GM19043 (cell line): ENCODE measurements at regions not wholly inside any gene's neighbourhood (a gene's known extent, or its start where the extent isn't known, plus 50 kb on each side); places are given as distances from the start of the nearest gene placed in this dataset.
"Not testable (repeated sequence)": the region's sequence is repeated elsewhere in the genome, so short reads cannot be mapped to it uniquely, and the experiment has no call there.

Experiments used
- ATAC-seq: cut with Tn5 transposase; IDR thresholded peaks from one replicate; pipeline ENCODE4 v1.9.1; 2021; ENCODE audit warnings: low read depth; ENCODE audit not compliant: unreplicated experiment

DNA sequence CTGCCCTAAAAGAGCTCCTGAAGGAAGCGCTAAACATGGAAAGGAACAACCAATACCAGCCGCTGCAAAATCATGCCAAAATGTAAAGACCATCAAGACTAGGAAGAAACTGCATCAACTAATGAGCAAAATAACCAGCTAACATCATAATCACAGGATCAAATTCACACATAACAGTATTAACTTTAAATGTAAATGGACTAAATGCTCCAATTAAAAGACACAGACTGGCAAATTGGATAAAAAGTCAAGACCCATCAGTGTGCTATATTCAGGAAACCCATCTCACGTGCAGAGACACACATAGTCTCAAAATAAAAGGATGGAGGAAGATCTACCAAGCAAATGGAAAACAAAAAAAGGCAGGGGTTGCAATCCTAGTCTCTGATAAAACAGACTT, 88.8 kb upstream of the CAV2 start:
- not testable (repeated sequence) for ATAC-seq

GRCh38 chr7:116417593-116418345, 81.8 kb upstream of the CAV2 start:
- no peak for ATAC-seq

DNA sequence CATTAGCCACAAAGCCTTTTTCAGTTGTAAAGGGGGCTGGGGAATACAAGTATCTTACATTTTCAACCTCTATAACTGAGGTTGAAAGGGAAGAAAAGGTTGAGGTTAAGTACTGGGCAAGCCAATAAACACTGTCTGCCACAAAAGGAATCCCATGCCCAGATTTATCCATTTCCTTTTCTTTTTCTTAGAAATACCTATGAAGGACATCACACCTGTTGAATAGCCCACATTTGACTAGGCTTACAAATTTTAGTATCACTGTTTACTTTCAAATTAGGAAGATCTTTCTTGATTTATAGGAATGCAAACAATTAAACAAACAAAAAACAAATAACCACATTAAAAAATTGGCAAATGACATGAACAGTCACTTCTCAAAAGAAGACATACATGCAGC, 81.0 kb upstream of the CAV2 start:
- no peak for ATAC-seq

- no peak for ATAC-seq
These were observed 79.5 kb upstream of the CAV2 start for GRCh38 chr7:116420003-116420402.

- ATAC-seq: no peak
These were observed 78.2 kb upstream of the CAV2 start for GRCh38 chr7:116421298-116421697.

DNA sequence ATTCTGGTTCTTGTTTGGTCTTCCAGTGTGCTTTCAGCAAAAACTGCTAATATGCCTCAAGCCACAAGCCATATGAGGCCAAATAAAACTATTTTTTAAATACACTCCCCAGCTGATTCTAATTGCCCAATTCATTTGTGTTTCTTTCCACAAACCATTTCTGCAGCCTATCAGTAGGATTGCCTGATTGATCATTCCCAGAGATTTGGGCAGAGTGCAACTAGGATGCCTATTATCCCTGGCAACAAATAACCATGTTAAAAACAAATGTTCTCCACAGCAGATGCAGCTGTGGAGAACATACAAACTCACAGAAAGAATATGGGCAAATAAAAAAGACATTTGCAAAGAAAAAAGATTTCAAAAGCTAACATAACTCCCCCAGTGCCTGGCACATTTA, 76.9 kb upstream of the CAV2 start:
- no peak for ATAC-seq

DNA sequence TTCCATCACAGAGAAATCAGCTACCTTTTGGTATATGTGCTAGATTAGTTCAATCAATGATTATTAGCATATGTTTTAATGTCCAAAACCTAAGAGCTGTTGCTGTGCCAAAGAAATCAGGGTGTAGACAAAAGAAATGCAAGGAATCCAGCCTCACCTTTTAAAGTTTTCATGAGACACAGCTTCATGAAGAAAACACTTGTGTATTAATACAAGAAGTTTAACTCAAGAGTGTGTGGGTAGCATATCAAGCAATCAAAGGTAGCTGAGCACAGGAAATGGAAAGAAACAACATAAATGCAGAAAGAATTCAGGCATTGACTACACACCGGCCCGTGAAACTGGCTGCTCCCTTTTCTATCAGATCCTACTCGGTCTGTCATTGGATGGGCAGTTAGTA, 76.0 kb upstream of the CAV2 start:
- ATAC-seq: no peak

DNA sequence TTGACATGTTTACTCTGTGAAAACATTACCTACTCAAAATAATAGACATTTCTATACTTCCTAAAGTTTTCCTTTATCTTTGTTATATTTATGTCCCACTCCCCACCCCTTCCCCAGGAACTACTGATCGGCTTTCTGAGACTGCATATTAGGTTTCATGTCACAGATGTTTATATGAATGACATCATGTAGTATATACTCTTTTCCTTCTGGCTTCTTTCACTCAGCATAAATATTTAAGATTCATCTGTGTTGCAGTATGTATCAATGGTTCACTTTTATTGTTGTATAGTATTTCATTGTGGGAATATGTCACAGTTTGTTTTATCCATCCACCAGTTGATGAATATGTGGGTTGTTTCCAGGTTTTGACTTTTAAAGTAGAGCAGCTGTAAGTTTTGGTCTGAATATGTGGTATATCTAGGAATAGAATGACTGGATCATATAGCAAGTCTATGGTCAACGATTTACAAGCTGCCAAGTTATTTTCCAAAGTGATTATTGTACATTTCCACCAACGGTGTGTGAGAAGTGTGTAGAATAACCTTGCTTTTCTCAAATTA, 73.8 kb upstream of the CAV2 start:
- no peak for ATAC-seq

DNA sequence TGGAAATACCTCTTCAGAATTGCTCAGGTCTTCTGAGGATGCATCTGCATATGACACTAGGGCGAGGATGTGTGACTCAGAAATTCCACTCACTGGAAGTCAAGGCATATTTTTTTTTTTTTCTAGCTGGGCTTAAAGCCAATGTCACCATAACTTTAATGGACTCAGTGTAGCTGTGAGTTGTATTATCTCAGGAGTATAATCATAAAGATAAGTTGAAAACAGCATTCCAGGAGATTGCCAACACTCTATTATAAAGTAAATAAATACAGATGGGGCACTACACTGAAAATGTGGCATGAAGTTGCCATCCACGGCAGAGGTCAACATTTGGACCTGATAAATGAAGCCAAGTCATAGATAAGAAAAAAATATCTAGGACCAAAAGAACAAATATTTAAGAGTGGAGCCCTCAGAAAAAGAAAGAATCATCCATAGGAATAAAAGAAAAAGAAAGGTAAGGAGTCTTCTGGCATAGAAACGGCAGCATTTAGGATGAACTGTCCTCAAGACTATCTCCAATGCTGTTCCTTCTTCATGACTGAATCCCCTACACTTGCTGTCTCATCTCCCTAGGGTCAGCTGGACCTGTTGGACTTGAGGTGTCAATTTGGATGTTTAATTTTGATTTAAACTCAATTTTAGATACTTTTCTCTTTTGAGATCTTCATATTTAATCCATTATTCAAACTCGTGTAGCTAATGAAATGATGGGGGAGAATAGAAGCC, 72.9 kb upstream of the CAV2 start:
- ATAC-seq: no peak

- no peak for ATAC-seq
These were observed 69.4 kb upstream of the CAV2 start for GRCh38 chr7:116429986-116430619.

GRCh38 chr7:116431787-116432526, 67.6 kb upstream of the CAV2 start:
- ATAC-seq: no peak

DNA sequence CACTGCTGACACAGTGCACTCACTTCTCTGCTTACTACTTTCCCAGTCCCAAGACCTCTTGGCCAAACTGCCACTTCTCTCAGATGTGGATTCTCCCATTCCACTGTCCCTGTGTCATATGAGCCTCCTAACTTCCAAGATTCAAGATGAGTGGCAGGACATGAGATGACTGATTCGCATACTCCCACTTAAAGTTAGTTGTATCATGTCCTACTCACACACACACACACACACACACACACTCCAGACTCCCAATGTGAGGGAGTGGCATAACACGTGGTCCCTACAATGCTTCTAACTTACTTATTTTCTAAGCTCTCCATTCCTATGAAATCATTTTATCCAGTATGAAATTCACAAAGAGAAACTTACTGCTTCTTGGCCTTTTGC, 67.0 kb upstream of the CAV2 start:
- ATAC-seq: no peak

- ATAC-seq: no peak
These were observed 66.3 kb upstream of the CAV2 start for GRCh38 chr7:116433246-116433645.

- ATAC-seq: no peak
These were observed 64.7 kb upstream of the CAV2 start for GRCh38 chr7:116434820-116435341.

DNA sequence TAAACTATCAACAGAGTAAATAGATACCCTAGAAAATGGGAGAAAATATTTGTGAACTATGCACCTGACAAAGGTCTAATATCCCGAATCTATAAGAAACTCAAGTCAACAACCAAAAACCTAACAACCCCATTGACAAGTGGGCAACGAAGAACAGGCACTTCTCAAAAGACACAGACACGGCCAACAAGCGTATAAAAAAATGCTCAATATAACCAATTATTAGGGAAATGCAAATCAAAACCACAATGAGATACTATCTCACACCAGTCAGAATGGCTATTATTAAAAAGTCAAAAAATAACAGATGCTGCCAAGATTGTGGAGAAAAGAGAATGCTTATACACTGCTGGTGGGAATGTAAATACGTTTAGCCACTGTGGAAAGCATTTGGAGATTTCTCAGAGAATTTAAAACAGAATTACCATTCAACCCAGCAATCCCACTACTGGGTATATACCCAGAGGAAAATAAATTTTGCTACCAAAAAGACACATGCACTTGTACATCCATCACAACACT, 63.2 kb upstream of the CAV2 start:
- no peak for ATAC-seq

GRCh38 chr7:116438267-116438666, 61.3 kb upstream of the CAV2 start:
- ATAC-seq: no peak

GRCh38 chr7:116439005-116439404, 60.5 kb upstream of the CAV2 start:
- no peak for ATAC-seq

GRCh38 chr7:116439841-116440549, 59.5 kb upstream of the CAV2 start:
- no peak for ATAC-seq

GRCh38 chr7:116441534-116441933, 58.0 kb upstream of the CAV2 start:
- ATAC-seq: no peak

- ATAC-seq: no peak
These were observed 56.4 kb upstream of the CAV2 start for GRCh38 chr7:116443101-116443523.
